Hematopoietic multipotent progenitor cell treated with erythropoietin and hydrocortisone succinate and interleukin-3 and kit ligand, for 6 days (in vitro differentiated cells): ENCODE measurements at regions not wholly inside any gene's neighbourhood (a gene's known extent, or its start where the extent isn't known, plus 50 kb on each side); places are given as distances from the start of the nearest gene placed in this dataset.
"Not testable (repeated sequence)": the region's sequence is repeated elsewhere in the genome, so short reads cannot be mapped to it uniquely, and the experiment has no call there.

ENCODE experiments used
- DNase-seq: peaks from one replicate; pipeline ENCODE4 v3.0.0-alpha.2; 2015

DNA sequence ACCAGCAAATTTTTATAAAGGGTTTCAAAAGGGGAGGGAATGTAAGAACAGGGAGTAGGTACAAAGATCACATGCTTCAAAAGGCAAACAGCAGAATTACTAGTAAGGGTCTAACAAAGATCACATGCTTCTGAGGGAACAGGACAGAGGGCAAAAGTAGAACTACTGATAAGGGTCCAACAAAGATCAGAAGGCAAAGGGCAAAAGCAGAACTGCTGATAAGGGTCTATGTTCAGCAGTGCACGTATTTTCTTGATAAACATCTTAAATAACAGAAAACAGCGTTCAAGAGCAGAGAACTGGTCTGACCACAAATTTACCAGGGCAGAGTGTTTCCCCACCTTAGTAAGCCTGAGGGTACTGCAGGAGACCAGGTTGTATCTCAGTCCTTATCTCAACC, 469.5 kb upstream of the PIK3R1 start:
- peak; percentile 43 for DNase-seq

- no peak for DNase-seq
Observed at GRCh38 chr5:67732921-67733320, 482.6 kb upstream of the PIK3R1 start.

DNA sequence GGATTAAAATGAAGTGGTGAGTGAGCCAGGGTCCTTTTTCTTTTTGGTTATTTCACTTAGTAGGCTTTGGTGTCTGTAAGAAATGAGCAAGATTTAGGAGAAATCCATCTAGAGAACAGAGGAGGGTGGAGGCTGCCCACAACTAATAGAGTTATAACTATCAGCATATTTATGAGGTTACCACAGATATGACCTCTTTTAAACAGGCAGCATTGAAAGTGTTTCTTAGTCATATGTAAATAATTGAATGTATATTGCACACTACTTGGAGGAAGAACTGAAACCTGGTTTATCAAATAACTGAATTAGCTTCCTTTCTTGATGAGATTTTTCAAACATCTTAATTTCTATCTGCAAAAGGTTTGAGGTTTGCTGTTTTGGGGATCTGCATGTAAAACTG, 483.1 kb upstream of the PIK3R1 start:
- no peak for DNase-seq

GRCh38 chr5:67731886-67732285, 483.7 kb upstream of the PIK3R1 start:
- DNase-seq = no peak

GRCh38 chr5:67730917-67731474, 484.6 kb upstream of the PIK3R1 start:
- DNase-seq = no peak

- no peak for DNase-seq
Observed at GRCh38 chr5:67728326-67728890, 487.1 kb upstream of the PIK3R1 start.

DNA sequence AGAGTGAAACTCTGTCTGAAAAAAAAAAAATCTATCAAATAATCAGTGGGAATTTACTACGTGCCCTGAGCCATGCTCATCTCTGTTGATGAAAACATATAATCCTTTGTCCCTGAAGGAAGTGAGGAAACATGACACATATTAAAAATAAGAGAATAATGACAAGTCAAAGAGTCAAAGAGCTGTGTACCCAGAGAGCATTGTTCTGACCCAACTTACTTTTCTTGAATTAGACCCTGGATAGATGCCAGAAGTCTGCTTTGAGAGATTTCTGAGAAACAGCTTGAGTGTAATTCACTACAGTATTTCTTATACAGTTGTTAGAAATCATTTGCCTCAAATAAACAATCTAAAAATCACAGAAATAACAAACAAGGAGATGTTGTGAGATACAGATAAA, 490.0 kb upstream of the PIK3R1 start:
- DNase-seq = no peak

GRCh38 chr5:67724412-67725135, 491.0 kb upstream of the PIK3R1 start:
- no peak for DNase-seq

DNA sequence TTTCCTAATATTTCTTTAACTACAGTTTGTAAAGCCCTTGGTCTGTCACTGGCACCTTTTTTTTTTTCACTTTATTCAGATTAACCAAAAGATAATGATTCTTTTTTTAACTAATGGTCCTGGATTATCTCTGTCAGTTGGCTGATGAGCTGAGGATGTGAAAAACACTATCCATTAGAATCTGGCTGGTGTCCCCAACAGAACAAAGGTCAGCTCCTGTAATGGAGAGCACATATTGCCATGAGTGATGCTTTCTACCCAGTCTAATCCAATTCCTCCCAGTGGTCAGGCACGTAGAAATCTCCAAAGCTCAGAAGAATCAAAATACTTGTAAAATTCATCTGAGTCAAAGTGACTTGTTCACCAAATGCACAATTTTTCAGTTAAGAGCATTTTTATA, 491.7 kb upstream of the PIK3R1 start:
- DNase-seq = no peak

DNA sequence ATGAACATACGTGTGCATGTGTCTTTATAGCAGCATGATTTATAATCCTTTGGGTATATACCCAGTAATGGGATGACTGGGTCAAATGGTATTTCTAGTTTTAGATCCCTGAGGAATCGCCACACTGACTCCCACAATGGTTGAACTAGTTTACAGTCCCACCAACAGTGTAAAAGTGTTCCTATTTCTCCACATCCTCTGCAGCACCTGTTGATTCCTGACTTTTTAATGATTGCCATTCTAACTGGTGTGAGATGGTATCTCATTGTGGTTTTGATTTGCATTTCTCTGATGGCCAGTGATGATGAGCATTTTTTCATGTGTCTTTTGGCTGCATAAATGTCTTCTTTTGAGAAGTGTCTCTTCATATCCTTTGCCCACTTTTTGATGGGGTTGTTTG, 493.0 kb upstream of the PIK3R1 start:
- not testable (repeated sequence) for DNase-seq

- DNase-seq = no peak
Observed at GRCh38 chr5:67720162-67720772, 495.3 kb upstream of the PIK3R1 start.

DNA sequence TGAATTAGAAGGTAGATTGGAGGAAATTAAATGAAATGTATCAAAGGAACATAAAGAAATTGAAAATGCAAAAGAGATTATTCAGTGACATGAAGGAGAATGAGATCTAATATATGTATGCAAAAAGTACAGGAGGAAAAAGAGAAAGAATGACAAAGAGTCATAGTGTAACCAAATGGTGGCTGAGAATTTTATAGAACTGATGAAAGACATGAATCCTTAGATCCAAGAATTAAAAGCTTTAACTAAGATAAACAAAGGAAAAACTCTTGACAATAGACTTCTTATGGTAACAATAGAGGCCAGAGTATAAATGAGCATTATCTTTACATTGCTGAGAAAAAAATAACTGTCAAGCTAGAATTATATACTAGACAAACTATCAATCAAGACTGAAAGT, 505.4 kb upstream of the CD180 start:
- no peak for DNase-seq

GRCh38 chr5:67699560-67699959, 503.0 kb upstream of the CD180 start:
- DNase-seq = no peak

- DNase-seq = no peak
Observed at GRCh38 chr5:67696446-67696845, 499.8 kb upstream of the CD180 start.

- no peak for DNase-seq
Observed at GRCh38 chr5:67695369-67695768, 498.8 kb upstream of the CD180 start.

- DNase-seq = no peak
Observed at GRCh38 chr5:67694810-67695191, 498.2 kb upstream of the CD180 start.

DNA sequence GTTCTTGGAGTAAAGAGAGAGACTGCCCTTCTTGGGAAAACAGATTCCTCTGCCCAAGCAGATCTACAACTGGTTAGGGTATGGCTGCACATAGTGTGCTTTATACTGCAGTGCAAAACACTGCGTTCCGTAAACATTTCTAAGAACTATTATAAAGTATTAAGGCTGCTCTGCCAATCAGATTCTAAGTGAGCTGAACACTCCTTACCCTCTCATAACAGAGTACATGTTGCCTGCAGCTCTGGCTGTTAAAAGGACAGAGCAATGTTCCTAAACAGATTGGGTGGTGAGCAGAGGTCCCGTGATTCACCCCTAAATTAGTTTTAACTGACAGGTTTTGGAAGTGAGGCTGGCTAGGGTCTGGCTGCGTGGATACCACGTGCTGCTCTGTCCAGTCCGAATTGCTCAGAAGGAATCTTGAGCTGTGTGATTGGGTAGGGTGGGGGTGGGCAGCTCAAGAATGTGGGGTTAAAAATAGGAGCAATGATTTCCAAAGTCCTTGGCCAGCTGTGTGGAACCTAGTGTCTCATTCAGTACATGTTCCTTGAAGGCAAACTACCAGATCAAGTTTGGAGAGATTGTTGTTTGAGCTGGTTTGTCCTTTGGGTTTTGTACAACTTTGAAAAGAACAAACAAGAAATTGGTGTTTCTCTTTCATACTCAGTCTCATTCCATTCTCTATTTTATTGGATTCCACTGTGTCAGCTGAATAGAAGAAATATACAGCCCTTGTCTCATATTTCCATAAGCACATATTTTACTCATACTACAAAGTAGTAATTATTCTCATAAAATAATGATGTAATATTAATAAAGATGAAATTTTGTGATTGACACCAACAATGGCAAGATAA, 497.6 kb upstream of the CD180 start:
- DNase-seq = no peak

DNA sequence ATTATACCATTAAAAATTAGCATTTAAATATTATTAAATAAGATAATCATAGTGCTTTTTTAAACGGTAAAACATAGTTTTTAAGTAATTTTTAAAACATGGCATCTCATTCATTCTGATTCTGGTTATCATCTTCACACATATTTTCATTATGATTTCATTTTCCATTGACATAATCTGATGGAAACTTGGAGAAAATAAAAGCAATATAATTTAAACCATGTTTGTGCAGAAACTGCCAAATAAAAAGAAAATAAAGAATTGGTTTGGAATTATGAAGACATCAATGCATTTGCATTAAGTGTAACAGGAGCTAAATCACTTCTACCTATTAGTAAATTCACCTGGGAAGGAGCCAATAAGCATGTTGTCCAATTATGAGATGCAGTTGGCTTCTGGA, 490.1 kb upstream of the CD180 start:
- no peak for DNase-seq

GRCh38 chr5:67681703-67682102, 485.1 kb upstream of the CD180 start:
- DNase-seq = no peak

- DNase-seq = no peak
Observed at GRCh38 chr5:67680099-67680498, 483.5 kb upstream of the CD180 start.

DNA sequence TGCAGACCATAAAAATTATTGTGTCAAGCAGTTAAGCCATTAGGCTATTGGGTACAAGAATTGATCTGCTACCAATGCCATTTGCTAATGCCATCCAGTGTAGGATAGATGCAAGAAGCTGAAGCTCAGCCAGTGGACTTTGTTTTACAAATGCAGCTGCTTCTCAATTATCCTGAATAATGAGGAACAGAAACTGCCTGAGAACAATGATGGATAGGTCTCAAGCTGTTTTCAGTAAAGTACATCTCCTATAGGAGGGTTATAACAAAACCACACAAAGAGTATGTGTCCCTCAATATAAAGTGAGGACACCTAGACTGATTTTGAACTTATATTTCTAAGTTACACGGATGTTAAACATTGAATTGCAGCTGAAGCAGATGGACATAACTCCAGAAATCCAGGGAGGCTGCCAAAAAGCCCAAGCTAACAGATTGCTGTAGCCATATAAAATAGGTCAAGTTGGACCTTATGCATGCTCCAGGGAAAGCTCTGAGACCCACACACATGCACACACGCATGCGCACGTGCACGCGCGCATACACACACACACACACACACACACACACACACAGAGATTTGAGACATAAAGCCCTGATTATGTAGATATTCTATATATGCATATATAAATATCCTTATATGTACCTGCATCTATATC, 482.7 kb upstream of the CD180 start:
- DNase-seq = no peak

DNA sequence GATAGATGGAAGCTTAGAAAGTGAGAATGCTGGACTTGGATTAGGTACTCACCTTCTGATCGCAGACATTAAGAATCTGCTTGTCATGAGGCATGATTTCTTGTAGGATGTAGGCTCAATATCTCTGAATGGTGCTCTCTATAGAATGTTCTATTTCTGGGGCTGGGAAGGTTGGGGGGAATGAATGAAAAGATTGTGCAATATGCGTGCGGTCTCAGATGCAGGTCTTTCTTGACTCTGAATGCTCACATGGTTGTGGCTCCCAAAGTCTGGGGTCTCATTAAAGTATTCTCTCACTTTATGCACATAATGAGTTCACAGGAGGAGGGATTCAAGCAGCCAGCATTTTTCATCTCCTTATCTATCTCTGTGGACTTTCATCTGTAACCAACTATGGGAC, 482.0 kb upstream of the CD180 start:
- DNase-seq = no peak
